MG63 (cell line): ENCODE measurements at regions not wholly inside any gene's neighbourhood (a gene's known extent, or its start where the extent isn't known, plus 50 kb on each side); places are given as distances from the start of the nearest gene placed in this dataset.
A peak's percentile ranks its signal among the peaks of the same experiment; 100 is the strongest.
"Not testable (repeated sequence)": the region's sequence is repeated elsewhere in the genome, so short reads cannot be mapped to it uniquely, and the experiment has no call there.

Experiments used
- DNase-seq: peaks from one replicate; pipeline ENCODE4 v3.0.0-alpha.2; 2020
- H3K27me3 ChIP-seq: fragments of 250-450 bp; sonication (Bioruptor Pico); 2 replicates; pipeline ENCODE4 v1.5.1; 2020; ENCODE audit warnings: mild to moderate bottlenecking, moderate library complexity
- H3K36me3 ChIP-seq: fragments of 250-450 bp; sonication (Bioruptor Pico); 2 replicates; pipeline ENCODE4 v1.5.1; 2020; ENCODE audit warnings: mild to moderate bottlenecking, moderate library complexity
- H3K4me3 ChIP-seq: fragments of 250-450 bp; sonication (Bioruptor Pico); 2 replicates; pipeline ENCODE4 v1.5.1; 2020; ENCODE audit warnings: mild to moderate bottlenecking, moderate library complexity
- H3K9me3 ChIP-seq: fragments of 250-450 bp; sonication (Bioruptor Pico); 2 replicates; pipeline ENCODE4 v1.5.1; 2020; ENCODE audit warnings: mild to moderate bottlenecking, moderate library complexity

DNA sequence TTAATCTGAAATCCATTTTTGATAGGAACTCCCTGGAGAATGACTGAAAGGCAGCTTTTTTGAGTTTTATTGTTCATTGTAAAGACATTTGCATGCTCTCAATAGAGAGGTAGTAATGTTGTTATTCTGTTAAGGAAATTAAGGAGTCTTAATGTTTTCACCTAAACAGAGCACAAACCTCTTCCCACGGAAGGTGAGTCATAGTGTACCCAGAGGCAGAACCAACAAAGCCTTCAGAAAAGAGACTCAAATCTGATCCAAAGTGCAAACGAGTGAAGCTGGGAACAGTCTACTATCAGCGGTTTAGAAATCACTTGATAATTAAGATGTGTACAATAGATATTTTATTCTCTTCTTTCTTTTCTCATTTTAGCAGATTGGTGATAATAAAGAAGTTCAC lies 470.5 kb downstream of the PLK2 start:
- Histone ChIP-seq H3K4me3 (no peak overlapping the region), H3K36me3 (no peaks in the 10 kb centered on the region), H3K9me3 (no peaks in the 10 kb centered on the region), H3K27me3 (no peaks in the 10 kb centered on the region)
- DNase-seq, result peak; percentile 8

- Histone ChIP-seq H3K9me3 (no peaks in the 10 kb centered on the region), H3K36me3 (no peaks in the 10 kb centered on the region), H3K27me3 (no peaks in the 10 kb centered on the region), H3K4me3 (no peak overlapping the region)
- DNase-seq, result no peak
Measured at GRCh38 chr5:57988813-57989212, 471.1 kb downstream of the PLK2 start.

DNA sequence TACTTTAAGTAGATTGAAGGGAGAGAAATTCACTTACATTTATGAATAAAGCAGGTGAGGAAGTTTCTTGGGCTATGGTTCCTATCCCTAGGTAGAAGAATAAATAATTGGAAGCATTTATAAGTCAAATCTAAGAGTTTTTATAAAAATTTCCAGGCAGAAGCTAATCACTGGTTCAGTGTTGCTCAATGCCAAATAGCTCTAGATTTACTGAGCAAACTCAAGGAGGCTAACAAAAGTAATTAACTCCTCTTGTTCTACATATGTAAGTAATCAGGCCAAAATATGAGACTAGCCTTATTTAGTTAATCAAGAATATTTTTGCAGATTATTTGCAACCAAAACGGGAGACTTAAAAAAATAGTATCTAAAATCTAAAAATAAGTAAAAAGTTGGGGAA lies 472.3 kb downstream of the PLK2 start:
- H3K9me3 ChIP-seq, result no peaks in the 10 kb centered on the region
- DNase-seq, result no peak
- no peaks in the 10 kb centered on the region for H3K36me3 ChIP-seq
- H3K4me3 ChIP-seq, result no peak overlapping the region
- no peaks in the 10 kb centered on the region for H3K27me3 ChIP-seq

- no peaks in the 10 kb centered on the region for H3K27me3 ChIP-seq
- no peaks in the 10 kb centered on the region for H3K9me3 ChIP-seq
- no peaks in the 10 kb centered on the region for H3K36me3 ChIP-seq
- H3K4me3 ChIP-seq, result no peak overlapping the region
- DNase-seq, result peak; percentile 63
Measured at GRCh38 chr5:57986761-57987341, 473.0 kb downstream of the PLK2 start.

- no peaks in the 10 kb centered on the region for H3K27me3 ChIP-seq
- no peaks in the 10 kb centered on the region for H3K36me3 ChIP-seq
- no peaks in the 10 kb centered on the region for H3K9me3 ChIP-seq
- no peak for DNase-seq
- no peak overlapping the region for H3K4me3 ChIP-seq
Measured at GRCh38 chr5:57983426-57983825, 476.5 kb downstream of the PLK2 start.

- Histone ChIP-seq H3K4me3 (no peak overlapping the region), H3K27me3 (no peaks in the 10 kb centered on the region), H3K9me3 (peaks cover 3% of the 10 kb centered on the region; the same call in 1 of the 2 replicates), H3K36me3 (no peaks in the 10 kb centered on the region)
- DNase-seq, result no peak
Measured at GRCh38 chr5:57979671-57980070, 480.2 kb downstream of the PLK2 start.

DNA sequence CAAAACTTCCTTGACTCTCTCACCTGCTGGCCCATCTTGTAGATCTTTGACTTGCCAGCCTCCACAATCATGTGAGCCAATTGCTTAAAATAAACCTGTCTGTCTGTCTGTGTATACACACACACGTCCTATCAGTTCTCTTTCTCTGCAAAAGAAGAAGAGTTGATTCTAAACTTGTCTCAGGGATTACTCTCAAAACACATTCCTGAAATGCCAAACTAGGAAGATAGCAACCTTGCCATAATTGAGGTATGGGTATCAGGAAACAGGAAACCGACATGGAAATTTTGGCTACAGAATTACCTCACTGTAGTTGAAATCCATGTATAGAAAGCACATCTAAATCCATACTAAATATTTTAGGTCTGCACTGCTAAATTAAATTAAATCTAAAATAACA lies 483.4 kb downstream of the PLK2 start:
- H3K36me3 ChIP-seq, result no peaks in the 10 kb centered on the region
- H3K4me3 ChIP-seq, result no peak overlapping the region
- H3K27me3 ChIP-seq, result no peaks in the 10 kb centered on the region
- no peak for DNase-seq
- H3K9me3 ChIP-seq, result peaks cover 3% of the 10 kb centered on the region; the same call in 1 of the 2 replicates

DNA sequence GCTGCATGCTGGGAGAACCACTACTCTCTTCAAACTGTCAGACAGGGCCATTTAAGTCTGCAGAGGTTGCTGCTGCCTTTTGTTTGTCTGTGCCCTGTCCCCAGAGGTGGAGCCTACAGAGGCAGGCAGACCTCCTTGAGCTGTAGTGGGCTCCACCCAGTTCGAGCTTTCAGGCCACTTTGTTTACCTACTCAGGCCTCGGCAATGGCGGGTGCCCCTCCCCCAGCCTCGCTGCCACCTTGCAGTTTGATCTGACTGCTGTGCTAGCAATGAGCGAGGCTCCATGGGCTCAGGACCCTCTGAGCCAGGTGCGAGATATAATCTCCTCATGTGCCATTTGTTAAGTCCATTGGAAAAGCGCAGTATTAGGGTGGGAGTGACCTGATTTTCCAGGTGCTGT lies 487.8 kb downstream of the PLK2 start:
- not testable (repeated sequence) for H3K9me3 ChIP-seq, H3K36me3 ChIP-seq, DNase-seq, H3K4me3 ChIP-seq, H3K27me3 ChIP-seq

GRCh38 chr5:57960569-57960968 lies 478.0 kb upstream of the ACTBL2 start:
- H3K4me3 ChIP-seq, result no peak overlapping the region
- peaks cover 13% of the 10 kb centered on the region for H3K9me3 ChIP-seq
- no peaks in the 10 kb centered on the region for H3K36me3 ChIP-seq
- H3K27me3 ChIP-seq, result no peaks in the 10 kb centered on the region
- DNase-seq, result no peak

GRCh38 chr5:57956636-57957035 lies 474.0 kb upstream of the ACTBL2 start:
- no peaks in the 10 kb centered on the region for H3K9me3 ChIP-seq
- H3K4me3 ChIP-seq, result no peak overlapping the region
- DNase-seq, result no peak
- no peaks in the 10 kb centered on the region for H3K36me3 ChIP-seq
- H3K27me3 ChIP-seq, result no peaks in the 10 kb centered on the region

DNA sequence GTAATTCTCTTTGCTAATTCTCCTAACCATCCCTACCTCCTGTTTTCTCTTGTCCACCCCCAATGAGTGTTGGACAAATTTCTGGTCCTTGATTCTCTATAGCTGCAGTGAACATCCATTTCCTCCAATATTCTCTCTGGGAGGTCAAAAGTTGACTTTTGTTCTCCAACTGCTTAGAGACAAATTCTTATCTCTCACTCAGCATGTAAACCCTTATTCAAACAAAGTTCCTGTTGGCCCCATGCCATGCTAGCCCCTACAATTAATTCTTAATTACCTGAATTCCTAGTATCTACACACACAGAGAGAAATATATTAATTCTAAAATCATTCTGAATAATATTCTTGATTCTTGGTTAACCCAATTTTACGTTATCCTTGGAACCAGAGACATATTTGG lies 472.9 kb upstream of the ACTBL2 start:
- no peak overlapping the region for H3K4me3 ChIP-seq
- no peaks in the 10 kb centered on the region for H3K27me3 ChIP-seq
- no peak for DNase-seq
- H3K9me3 ChIP-seq, result no peaks in the 10 kb centered on the region
- no peaks in the 10 kb centered on the region for H3K36me3 ChIP-seq

GRCh38 chr5:57953792-57954191 lies 471.2 kb upstream of the ACTBL2 start:
- H3K36me3 ChIP-seq, result no peaks in the 10 kb centered on the region
- H3K27me3 ChIP-seq, result no peaks in the 10 kb centered on the region
- DNase-seq, result no peak
- H3K9me3 ChIP-seq, result no peaks in the 10 kb centered on the region
- no peak overlapping the region for H3K4me3 ChIP-seq

- no peaks in the 10 kb centered on the region for H3K27me3 ChIP-seq
- H3K4me3 ChIP-seq, result no peak overlapping the region
- H3K9me3 ChIP-seq, result no peaks in the 10 kb centered on the region
- DNase-seq, result no peak
- no peaks in the 10 kb centered on the region for H3K36me3 ChIP-seq
Measured at GRCh38 chr5:57950616-57951228, 468.1 kb upstream of the ACTBL2 start.

DNA sequence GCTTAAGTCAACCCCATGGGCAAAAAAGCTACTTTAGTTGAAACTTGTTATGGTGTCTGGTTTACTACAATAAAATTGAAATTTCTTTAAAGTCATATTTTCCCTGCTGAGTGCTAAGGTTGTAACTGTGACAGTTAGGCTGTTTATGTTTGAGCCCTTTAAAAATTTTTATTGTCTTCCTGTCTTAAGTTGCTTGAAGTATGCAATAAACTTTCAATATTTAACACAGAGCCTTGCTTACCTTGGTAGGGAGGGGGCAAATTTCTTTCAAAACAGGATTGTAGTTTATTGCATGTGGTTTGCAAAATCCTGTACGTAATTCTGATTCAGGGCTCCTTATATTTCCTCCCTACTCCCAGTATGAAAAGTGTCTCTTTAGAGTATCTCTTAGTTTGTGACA lies 465.5 kb upstream of the ACTBL2 start:
- Histone ChIP-seq H3K27me3 (no peaks in the 10 kb centered on the region), H3K4me3 (no peak overlapping the region), H3K36me3 (no peaks in the 10 kb centered on the region), H3K9me3 (no peaks in the 10 kb centered on the region)
- no peak for DNase-seq

- H3K9me3 ChIP-seq, result no peaks in the 10 kb centered on the region
- H3K4me3 ChIP-seq, result no peak overlapping the region
- DNase-seq, result no peak
- H3K27me3 ChIP-seq, result no peaks in the 10 kb centered on the region
- H3K36me3 ChIP-seq, result no peaks in the 10 kb centered on the region
Measured at GRCh38 chr5:57947181-57947580, 464.6 kb upstream of the ACTBL2 start.

- H3K9me3 ChIP-seq, result no peaks in the 10 kb centered on the region
- no peaks in the 10 kb centered on the region for H3K27me3 ChIP-seq
- H3K36me3 ChIP-seq, result no peaks in the 10 kb centered on the region
- no peak for DNase-seq
- no peak overlapping the region for H3K4me3 ChIP-seq
Measured at GRCh38 chr5:57940879-57941278, 458.3 kb upstream of the ACTBL2 start.

- H3K4me3 ChIP-seq, result no peak overlapping the region
- no peaks in the 10 kb centered on the region for H3K27me3 ChIP-seq
- no peak for DNase-seq
- no peaks in the 10 kb centered on the region for H3K9me3 ChIP-seq
- H3K36me3 ChIP-seq, result no peaks in the 10 kb centered on the region
Measured at GRCh38 chr5:57940236-57940635, 457.6 kb upstream of the ACTBL2 start.

DNA sequence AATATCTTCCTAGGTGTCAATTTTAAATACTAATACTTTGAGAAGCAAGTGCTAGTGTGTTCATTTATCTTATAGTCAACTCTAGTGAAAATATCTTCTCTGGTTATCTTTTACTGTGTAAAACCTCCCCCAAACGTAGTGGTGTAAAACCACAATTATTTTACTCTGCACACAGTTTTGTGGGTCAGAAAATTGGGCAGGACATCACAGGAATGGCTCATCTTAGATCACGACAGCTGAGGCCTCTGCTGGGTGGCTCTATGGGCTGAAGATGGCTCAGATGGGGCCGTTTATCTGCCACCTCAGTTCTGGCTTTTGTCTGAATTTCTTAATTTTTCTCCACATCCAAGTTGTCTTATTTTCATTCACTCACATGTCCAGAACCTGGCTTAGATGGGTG lies 457.2 kb upstream of the ACTBL2 start:
- Histone ChIP-seq H3K4me3 (no peak overlapping the region), H3K36me3 (no peaks in the 10 kb centered on the region), H3K27me3 (no peaks in the 10 kb centered on the region), H3K9me3 (no peaks in the 10 kb centered on the region)
- no peak for DNase-seq

GRCh38 chr5:57939335-57939734 lies 456.7 kb upstream of the ACTBL2 start:
- H3K9me3 ChIP-seq, result no peaks in the 10 kb centered on the region
- no peaks in the 10 kb centered on the region for H3K36me3 ChIP-seq
- no peak overlapping the region for H3K4me3 ChIP-seq
- no peaks in the 10 kb centered on the region for H3K27me3 ChIP-seq
- DNase-seq, result no peak
